Stimulated activated CD8-positive, alpha-beta memory T cell treated with anti-CD3 and anti-CD28 coated beads, Interleukin-7, amount 100 ng/mL, for 4 hours (primary cell): ENCODE measurements at regions not wholly inside any gene's neighbourhood (a gene's known extent, or its start where the extent isn't known, plus 50 kb on each side); places are given as distances from the start of the nearest gene placed in this dataset.

Experiments used
- DNase-seq, 2 donors: peaks; one replicate each; pipeline ENCODE4 v3.0.0-alpha.2; 2020; ENCODE audit warnings: low read depth in 2 of 2

GRCh38 chr12:107320033-107320928 is 226.9 kb upstream of the CRY1 start:
- peak; percentile 47 to 77 for DNase-seq

DNA sequence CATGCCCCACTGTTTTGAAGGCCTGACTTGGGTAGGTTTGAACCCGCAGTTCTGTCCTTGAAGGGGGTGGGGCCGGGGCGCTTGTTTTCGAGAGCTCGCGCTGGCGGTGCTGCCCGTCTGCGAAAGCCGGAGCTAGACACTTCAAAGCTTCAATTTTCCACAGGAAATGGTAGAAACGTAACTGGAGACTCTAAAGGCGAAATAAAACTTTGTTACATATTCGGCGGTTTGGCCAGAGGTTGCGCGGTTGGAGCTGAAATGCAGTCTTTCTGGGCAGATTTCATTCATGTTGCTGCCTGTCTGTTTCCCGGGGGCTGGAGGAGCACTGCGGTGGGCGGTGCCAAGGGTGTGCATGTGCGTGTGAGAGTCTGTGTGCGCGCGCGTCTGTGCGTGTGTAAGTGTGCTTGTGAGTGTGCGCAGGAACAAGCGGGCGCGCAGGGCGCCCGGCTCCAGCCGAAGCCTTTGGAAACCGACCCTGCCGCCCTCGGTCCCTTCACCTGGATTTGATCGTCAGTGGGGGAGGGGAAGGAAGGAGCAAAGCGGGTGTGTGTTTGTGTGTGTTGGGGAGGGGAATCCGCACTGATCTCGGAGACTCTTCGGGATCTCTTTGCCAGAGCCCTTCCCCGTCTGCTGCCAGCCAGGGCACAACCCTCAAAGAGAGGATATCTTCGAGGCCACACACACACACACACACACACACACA is 227.7 kb upstream of the CRY1 start:
- peak; percentile 46 to 68 for DNase-seq

DNA sequence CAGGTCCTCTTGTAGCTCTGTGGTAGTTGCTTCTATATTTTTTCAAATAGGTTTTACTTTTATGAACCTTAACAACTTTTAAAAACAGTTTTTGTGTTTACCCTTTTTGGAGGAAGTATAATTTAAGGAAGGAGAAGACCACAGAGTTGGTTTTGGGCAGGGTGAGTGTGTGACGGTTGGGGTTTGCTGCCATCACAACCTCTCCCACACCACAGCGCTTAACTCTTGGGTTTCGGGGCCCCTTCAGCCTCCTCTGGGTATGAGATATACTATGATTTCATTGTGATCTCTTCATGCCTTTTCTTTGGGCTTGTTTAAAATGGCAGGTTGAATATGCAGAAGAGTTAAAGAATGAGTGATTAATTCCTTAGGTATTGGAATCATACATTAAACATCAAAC is 228.7 kb upstream of the CRY1 start:
- peak in 1 of 2 donors; percentile 30 for DNase-seq

- no peak for DNase-seq
Measured at GRCh38 chr12:107325075-107325608, 231.8 kb upstream of the CRY1 start.

GRCh38 chr12:107326237-107326636 is 232.9 kb upstream of the CRY1 start:
- no peak for DNase-seq

DNA sequence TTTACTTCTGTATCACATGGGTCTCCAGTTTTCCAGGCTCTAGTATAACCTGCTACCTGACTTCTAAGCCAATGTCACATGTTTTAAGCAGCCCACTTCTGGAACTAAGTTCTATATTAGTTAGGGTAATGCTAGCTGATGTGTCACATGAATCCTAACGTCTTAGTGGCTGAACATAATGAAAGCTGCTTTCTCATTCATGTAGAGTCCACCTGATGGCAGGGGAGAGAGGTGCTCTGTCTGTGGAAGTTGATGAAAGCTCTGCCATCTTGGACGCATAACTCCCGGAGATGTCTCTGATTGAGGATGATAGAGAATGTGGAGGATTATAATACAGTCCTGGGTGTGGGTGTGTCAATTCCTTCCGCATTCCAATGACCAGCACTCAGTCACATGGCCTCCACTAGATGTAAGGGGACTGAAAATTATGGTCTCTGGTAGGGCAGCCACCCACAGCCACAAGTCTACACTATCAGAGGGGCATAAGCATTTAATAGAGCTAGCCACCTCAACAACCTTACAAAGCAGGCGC is 234.4 kb upstream of the CRY1 start:
- DNase-seq, result no peak

GRCh38 chr12:107328442-107329133 is 235.2 kb upstream of the CRY1 start:
- no peak for DNase-seq

GRCh38 chr12:107329569-107330324 is 236.4 kb upstream of the CRY1 start:
- no peak for DNase-seq

DNA sequence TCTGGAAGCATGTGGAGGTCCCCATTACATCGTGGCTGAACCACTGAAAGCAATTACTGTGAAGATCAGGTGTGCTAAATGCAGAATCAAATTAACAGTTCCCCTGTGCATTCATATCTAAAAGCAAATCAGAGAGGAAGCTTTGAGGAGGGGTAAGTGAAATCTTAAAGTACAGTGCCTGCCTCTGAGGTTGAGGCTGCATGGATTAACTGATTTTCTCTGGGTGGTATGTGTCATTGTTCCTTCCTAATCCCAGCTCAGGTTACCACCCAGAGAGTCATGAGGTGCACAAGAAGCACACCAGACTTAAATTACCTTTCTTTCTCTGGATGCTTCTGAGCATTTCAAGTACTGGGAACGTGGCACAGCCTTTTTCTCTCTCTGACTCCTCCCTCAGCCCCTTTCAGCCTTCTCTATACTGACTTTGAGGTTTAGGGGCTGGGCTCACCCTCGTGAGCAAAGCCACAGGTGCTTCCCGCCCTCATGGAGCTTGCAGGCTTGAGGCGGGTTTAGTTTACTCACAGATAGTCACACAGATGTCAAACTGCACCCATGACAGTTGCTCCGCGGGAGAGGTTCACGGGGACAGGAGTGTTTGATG is 237.6 kb upstream of the CRY1 start:
- no peak for DNase-seq

DNA sequence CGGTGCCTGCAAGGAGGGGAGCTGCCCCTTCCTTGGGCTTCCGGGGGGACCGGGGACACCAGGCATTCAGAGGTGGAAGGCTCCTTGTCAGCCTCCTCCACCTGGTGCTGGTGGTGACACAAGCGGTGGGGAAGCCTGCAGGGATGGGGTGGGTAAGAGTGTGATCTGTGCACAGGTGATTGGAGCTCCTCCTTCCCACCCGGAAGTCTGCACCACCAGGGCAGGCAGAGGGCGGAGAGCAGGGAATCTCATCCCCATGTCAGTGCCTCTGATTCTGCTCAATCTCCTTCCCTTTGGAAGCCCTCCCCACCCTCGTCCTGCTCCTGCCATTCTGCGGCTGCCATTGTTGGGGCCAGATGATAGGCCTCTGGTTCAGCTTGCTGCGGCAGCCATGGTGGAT is 238.1 kb upstream of the CRY1 start:
- no peak for DNase-seq

- DNase-seq, result no peak
Measured at GRCh38 chr12:107331912-107332311, 238.6 kb upstream of the CRY1 start.

DNA sequence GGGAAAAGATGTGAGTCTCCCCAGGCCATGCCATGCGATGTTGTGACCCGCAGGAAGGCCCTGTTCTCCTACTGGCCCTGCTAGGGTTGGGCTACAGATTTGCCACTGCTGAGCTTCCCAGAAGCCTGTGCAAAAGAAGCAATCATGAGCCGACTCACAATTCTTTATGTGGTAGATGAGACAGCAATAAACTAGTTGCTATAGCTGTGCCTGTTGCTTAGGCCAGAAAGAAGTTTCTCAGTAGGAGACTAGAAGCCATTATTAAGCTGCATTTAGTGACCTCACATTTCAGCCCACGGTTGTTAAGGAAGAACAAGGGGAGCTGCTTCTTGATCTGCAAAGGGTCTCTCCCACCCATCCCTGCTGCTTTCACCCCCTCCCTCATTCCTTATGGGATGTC is 239.4 kb upstream of the CRY1 start:
- DNase-seq, result no peak

GRCh38 chr12:107335802-107336570 is 242.6 kb upstream of the CRY1 start:
- no peak for DNase-seq

- DNase-seq, result no peak
Measured at GRCh38 chr12:107336695-107337094, 243.3 kb upstream of the CRY1 start.

DNA sequence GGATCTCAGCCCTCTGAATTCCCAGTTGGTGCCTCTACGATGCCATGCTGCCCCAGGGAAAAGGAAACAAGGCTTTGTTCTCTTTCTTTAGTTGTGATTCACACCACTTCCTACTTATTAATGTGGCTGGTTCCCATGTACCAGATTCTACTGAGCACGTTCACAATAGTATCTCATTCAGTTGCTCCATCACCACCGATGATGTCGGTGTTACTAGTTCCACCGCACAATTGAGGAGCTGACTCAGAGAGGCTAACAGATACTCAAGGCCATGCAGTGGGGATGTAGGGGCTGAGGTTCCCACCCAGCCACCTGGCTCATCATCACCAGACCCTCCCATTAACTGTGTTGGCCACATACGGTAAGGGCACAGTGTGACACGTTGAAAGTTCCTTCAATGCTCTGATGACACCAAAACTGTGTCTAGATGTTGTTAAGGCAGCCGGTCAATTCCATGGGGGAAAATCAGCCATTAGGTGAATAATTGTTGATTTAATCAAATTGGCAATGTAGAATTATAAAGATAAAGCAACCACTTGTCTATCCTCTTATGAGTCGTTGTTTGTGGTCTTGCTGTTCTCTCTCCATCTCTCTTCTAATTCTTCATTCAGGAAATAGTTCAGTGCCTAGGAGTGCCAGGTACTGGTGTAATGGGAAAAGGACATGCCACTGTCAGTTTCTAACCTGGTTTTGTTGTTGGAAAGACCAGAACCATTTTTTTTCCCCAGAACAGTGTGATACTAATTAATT is 244.2 kb upstream of the CRY1 start:
- DNase-seq, result no peak

GRCh38 chr12:107339487-107339886 is 246.1 kb upstream of the CRY1 start:
- DNase-seq, result no peak

DNA sequence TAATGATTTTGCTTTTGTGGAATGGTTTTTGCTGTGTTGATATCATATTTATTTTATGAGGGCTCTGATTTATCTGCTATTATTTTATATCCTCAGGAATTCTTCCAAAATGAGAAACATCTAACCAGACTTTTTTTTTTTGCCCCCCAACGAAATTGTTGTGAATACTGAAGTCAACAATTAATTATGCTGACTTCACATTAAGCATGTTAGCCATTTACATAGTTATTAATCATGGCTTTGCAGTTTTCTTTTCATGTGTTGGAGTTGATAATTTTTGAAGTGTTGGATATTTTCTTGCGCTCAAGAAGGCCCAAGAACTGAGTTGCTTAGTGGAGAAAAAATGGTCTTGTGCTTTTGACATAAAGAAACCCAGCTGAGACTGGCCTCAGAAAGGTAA is 246.6 kb upstream of the CRY1 start:
- no peak for DNase-seq

DNA sequence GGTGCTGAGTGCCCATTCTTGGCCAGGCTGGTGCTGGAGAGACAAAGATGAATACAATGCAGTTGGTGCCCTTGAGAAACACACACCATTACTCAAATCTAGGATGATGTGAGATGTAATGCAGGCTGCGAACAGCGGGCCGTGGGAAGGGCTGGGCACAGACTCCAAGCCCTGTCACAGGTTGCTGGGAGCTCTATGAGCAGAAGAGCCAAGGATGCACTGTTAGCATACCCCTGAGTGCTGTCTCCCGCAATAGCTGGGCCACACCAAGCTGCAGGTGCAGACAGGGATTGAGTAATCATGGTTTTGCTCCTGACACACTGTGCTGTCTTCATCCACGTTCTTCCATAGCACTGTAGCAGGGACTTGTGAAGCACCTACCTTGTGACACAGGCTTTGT is 247.5 kb upstream of the CRY1 start:
- no peak for DNase-seq

DNA sequence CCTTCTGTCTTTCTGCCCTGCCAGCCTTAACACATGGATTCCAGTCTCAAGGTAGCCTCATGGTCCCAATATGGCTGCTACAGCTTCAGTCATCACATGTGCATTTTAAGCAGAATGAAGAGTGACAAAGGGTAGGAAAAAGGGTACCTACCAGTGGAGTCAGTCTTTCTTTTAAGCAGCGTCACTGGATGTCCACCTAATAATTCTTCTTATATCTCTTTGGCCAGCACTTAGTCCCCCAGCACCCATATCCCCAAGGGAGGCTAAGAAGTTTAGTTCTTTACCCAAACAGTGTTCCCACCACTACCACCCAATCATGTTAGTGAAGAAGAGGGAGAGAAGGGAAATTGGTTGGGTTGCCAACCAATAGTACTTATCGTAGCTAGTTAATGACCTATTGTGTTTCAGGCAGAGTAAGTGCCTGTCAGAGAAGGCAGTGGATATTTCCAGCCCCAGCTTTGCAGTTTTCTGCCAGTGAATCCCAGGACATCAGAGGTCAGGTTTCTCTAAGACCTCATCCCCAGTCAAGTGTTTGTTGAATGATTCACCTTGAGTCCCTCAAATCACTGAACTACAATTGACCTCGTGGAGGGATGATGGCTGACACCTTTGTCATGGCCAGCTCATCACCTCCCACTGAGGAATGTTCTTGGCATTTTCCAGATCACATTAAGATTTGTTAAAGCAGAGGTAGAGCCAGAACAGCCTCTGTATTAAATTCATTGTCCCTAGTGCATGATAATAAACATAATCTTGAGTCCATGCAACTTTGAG is 250.9 kb upstream of the CRY1 start:
- DNase-seq, result no peak
